GM03348 (cell line): ENCODE measurements at regions not wholly inside any gene's neighbourhood (a gene's known extent, or its start where the extent isn't known, plus 50 kb on each side); places are given as distances from the start of the nearest gene placed in this dataset.
"Not testable (repeated sequence)": the region's sequence is repeated elsewhere in the genome, so short reads cannot be mapped to it uniquely, and the experiment has no call there.

Experiments
- DNase-seq: peaks from one replicate; pipeline ENCODE4 v3.0.0; 2012; ENCODE audit warnings: low spot score

DNA sequence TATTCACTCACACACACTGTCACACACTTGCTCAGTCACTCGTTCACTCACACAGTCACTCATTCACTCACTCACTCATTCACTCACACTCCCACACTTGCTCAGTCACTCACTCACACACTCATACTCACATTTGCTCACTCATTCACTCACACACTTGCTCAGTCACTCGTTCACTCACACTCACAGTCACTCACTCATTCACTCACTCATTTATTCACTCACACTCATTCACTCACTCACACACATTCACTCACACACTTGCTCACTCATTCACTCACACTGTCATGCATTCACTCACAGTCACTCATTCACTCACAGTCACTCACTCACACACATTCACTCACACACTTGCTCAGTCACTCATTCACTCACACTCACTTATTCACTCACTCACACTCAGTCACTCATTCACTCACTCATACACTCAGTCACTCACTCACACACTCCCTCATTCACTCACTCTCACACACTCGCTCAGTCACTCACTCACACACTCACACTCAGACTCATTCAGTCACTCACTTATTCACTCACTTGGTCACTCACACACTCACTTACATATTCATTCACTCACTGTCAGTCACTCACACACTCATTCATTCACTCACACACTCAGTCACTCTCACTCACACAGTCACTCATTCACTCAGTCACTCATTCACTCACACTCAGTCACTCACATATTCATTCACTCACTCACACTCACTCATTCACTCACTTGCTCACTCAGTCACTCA lies 167.0 kb upstream of the C1orf174 start:
- DNase-seq: no peak

DNA sequence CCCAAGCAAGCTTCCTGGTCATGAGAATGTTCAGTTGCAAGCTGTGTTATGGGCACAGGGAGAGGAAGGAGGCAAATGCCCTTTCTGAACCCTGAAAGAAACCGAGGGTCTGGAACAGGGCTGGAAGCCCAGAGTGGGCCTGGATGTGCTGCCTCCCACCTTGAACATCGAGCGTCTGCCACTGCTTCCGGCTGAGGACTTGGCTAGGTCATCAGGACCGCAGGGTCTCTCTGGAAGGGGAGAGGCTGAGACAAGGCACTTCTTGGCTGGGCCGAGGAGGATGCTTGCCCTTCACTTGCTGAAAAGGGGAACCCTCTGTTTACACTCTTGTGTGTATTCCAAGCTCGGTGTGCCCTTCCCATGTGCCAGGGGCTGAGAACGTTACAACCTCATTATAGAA lies 168.0 kb upstream of the C1orf174 start:
- DNase-seq: no peak

DNA sequence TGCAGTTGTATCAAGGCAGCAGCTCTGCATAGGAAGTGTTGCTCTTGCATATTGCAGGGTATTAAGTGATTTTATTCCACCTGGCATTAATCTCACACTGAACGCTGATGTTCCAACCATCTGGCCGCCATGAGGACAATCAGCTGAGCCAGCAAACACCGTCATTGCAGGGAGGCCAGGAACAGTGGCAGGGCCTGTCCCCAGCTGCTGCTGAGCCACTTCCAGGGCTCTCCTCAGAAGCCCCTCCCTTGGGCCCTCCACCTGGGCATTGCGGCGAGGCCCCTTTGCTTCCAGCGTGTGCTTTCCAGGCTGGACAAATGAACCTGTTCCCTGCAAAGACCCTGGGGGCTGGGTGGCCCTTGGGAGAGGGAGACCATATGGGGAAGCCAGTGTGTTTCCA lies 171.6 kb upstream of the C1orf174 start:
- DNase-seq: no peak

DNA sequence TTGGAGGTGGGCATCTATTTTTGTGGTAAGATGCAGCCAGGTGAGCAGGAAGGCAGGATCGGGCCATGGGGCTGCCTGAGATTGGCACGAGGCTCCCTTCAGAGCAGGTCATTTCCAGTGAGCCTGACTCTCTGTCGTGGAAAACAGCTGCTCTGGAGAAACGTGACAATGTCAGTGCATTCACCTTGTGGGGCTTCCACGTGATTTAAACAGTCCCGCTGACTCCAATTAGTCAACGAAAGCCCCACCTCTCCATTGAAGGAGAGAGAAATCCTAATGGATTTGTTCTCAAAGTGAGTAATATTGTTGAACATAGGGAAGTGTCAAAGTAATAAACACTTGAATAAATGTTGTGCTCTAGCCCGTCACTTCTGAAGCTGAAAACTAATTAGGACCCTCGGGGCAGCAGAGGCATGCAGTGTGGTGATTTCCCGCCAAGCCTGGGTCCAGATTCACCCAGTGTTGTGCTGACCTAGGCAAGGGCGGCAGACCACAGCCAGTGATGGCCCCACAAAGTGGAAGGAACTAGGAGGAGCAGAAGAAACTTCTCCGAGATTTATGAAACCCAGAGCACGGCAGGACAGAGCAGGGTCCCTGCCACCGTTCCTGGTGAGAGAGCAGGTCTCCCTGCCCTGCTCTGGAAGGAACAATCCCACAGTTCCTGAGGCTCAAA lies 172.5 kb upstream of the C1orf174 start:
- no peak for DNase-seq

DNA sequence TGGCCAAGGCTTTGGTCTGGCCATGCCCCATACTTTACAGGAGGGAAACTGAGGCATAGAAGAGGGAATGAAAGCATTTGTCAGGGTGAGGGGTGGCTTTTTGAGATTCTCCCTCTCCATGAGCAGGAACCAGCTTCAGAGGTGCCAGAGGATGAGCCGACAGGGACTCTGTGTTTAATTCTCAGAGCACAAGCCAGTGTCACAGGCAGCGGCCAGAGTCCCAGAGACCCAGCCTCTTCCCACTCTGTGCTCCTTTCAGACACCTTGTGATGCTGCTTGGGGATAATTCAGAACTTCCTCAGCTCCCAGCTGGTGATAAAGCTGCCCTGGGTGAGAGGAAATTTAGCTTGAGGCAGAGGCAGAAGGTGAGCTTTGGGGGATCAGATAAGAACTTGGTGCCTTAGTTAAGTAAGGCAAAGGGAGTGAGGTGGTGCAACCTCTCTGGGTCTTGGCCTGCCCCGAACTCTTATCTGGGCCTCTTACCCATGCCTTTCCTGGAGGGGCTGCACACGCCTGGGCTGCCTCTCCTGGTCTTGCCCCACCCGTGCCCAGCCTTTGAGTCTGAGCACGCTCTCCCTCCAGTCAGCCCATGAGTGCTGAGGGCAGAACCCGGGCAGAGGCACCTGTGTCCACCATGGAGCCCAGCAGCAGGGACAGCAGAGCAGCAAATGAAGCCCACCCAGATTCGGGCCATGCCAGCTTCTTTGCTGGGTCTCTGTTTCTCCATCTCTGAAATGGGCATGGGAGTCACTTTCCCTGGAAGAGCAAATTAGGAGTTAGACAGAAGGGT lies 175.6 kb upstream of the C1orf174 start:
- DNase-seq: no peak

DNA sequence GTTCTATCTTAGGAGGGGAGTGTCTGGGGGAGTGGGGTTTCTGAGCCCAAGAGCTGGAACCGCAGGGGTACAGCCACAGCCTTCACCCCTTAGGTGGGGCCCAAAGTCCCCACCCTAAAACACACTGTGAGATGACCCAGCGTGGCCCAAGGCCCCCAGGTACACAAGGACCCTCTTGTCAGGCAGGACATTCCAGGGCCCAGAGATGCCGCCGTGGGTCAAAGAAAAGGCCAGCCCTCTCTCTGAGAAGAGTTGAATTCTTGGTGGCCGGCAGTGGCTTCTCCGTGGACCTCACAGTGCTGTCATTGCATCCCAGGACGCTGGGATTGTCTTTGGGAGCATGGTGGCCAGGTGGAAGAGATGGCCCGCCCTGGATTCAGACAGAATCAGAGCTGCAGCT lies 176.3 kb upstream of the C1orf174 start:
- no peak for DNase-seq

DNA sequence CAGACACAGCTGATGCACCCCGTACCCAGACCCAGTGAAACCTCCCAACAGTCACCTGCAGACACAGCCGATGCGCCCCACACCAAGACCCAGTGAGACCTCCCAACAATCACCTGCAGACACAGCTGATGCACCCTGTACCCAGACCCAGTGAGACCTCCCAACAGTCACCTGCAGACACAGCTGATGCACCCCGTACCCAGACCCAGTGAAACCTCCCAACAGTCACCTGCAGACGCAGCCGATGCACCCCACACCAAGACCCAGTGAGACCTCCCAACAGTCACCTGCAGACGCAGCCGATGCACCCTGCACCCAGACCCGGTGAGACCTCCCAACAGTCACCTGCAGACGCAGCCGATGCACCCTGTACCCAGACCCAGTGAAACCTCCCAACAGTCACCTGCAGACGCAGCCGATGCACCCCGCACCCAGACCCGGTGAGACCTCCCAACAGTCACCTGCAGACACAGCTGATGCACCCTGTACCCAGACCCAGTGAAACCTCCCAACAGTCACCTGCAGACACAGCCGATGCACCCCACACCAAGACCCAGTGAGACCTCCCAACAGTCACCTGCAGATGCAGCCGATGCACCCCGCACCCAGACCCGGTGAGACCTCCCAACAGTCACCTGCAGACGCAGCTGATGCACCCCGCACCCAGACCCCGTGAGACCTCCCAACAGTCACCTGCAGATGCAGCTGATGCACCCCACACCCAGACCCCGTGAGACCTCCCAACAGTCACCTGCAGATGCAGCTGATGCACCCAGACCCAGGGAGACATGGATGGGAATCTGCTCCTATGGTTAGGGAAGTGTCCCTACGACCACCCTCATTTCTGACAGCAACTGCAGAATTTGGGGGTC lies 178.3 kb upstream of the C1orf174 start:
- DNase-seq: not testable (repeated sequence)

DNA sequence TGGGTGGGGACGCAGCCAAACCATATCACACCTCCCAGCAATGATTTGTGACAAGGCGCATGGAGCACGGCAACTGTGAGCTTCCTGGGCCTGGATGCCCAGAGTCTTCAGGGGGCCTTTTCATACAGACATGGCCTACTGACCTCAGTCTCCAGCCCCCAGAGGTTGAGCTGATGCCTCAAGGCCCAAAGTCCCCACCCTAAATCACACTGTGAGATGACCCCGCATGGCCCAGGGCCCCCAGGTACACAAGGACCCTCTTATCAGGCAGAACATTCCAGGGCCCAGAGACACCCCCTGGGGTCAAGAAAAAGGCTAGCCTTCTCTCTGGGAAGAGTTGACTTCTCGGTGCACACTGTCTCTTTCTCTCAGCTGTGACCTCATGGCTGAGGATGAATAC lies 179.7 kb upstream of the C1orf174 start:
- no peak for DNase-seq

DNA sequence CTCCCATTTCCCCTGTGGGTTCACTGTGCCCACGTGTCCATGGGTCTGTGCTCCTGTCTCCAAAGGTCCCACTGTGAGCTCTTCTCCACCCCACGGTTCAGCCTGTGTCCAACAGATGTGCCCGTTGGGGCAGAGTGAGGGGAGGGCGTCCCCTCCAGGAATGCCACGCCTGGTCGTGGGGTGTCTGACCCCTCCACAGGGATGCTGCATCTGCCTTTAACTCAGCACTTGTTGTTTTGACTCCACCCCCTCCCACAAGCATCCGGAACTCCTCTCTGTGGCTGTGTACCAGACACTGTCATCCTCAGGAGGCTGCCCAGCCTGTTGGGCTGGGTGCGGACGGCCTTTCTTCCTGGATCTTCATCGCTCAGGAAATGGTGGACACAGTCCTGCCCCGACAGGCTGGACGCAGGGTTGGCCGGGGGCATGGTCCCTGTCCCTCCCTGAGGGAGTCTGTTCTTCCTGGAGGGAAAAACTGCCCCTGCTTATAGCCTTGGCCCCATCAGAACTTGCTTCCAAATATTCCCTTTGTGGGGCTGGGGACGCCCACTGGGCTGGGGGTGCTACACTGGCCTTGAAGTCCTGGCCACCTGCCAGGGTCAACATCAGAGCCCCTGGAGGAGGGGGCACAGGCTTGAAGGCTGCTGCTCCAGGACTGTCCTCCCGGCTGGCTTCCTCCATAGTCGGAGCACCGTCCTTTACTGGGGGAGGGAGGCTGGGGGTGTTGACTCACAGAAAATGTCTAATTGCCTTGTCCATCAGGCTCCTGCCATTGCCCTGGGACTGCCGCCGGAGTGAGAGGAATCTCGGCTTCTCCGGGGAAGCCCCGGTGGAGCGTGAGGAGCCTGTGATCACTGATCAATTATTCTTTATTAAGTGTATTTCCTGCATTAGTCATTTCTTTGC lies 182.0 kb upstream of the C1orf174 start:
- no peak for DNase-seq

DNA sequence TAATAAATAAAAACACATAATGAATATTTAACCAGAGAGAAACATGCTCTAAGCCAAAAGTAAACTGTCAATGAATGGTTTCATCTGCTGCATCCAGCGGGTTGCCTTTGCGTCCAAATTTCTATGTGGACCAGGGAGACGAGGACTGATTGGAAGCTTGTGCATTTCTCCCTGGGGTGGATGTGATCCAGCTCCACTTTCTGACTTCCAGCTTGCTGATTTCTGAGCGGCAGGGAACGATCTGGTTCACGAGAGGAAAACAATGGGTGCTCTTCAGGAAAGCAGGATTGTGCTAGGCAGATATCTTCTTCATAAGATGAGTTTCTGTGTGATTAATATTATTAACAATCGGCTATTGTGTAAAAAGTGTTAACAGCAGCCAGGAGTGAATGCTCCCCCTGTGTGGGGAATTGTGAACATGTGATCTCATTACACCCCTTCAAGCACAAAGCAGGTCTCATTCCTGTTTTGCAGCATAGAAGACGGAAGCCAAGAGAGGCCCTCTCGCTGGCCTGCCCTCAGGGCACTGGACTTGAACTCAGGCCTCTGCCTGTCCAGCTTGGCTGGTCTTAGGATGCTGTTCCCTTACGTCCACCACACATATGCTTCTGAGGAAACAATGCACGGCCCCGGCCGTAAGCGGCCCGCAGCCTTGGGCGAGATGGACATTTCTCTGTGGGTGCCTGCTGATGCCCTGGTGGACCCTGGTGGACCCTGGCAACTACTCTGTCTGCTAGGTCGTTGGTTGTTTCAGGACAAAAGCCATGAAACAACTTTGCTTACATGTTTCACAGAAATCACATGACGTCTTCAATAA lies 183.4 kb upstream of the C1orf174 start:
- DNase-seq: no peak

DNA sequence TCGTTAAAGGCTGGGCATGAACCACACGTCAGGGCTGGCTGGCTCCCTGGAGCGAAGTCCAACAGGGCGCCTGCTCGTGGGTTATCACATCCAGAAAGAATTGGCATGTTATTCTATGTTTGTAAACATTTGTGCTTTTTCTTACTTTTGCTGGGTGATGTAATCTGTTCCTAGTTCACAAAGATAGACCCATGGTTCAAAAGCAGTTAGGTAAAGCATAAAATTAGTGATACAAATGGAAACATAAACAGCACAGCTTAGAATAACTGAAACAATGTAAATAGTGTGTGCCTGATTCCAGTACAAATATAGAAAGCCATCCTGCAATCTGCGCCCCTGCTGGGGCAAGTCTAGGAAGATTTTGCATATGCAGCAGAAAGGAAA lies 184.0 kb upstream of the C1orf174 start:
- no peak for DNase-seq

DNA sequence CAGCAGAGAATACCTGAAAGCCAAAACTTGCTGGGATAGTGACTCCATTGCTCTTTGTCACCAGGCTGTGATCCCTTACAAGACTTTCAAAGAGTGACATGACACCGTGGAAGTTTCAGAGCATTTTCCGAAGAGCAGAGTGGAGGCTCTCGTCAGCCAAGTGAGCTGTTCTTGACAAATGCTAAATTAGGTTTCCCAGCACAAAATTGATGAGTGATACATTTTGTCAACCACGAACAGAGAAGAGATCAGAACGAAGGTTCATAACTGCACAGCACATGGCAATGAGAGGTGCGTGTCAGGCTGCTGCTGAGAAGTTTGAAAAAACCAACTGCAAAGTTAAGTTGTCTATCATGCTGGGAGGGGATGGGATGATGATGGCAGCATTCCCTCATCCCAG lies 184.4 kb upstream of the C1orf174 start:
- no peak for DNase-seq

DNA sequence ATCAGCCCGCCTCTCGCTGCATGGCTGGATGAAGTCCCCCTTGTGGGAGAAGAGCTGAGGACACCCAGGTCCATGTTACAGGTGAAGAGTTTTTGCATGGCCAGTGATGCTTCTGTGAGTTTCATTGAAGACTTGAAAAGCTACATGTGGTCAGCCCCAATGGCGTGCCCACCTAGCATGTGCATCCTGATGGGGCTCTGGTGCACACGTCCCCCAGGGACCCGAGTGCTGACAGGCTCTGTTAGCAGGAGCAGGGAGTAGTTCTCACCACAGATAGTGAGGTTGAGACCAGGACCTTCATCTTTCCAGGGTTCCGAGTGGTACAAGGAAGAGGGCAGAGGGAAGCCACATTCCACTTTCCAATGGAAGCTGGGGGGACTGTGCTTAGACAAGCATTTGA lies 184.8 kb upstream of the C1orf174 start:
- no peak for DNase-seq

DNA sequence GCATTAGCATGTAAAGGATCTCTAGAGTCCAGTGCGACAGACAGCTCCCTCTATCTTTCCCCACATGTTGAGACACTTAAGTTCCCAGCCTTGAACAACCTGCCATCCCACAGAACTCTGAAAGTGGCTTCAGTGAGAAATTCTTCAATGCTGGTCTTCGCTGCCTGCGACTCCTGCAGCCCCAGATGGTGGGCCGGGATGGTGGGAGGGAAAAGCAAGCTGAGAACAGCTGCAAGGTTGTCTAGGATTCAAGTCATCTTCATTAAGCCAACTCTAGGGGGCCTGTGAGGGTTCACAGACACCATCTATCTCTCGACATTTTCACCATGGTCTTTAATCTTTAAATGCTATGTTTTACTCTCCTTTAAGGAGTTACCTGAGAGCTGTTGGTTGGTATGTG lies 185.5 kb upstream of the C1orf174 start:
- no peak for DNase-seq

DNA sequence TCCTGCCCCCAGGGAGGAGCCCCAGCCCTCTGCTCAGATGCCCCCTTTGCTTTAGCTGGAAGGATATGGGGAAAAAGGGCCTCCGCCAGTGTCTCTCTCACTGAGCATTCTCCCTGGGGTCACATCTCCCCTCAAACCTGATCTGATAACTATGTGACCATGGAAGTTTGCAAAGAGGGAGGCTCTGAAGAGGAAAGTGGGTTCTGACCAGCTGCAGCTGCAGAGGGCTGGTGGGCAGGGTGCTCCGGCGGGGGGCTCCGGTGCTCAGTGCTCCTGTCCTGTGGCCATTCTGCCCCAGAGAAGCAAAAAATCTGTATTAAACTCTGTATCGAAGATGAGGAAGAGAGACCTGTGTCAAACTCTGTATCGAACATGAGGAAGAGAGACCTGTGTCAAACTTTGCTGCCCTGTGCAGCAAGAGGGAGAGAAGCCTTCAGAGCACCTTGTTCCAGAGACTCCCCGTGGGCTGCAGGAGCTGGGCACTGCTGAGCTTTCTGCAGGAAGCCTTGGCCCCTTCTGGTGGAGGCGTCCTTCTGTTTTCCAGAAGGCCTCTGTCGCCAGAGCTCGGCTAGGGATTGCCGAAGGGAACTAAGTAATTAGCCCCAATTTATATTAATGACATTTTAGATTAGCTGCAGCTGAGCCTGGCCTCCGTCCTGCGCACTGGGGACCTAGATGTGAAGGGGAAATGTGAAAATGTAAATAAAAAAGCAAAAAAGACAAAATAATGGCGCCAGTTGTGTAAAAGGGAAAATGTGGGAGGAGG lies 186.2 kb upstream of the C1orf174 start:
- no peak for DNase-seq

DNA sequence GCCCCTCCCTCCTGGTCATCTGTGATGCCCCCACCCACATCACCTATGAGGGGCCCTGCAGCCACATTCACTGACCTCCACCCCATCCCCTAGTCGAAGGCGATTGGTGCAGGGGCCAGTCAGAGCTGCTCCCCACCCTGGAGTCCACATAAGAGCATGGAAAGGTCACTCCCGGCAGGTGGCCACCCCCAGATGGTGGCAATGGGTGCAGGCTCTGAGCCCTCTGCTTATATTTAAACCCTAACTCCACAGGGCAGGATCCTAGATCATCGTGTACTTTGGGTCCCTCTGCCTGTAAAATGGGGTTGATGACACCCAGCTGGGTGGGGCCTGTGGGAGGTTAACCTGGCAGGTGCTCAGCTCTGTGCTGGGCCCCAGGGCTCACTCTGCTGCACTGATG lies 186.8 kb upstream of the C1orf174 start:
- DNase-seq: no peak

DNA sequence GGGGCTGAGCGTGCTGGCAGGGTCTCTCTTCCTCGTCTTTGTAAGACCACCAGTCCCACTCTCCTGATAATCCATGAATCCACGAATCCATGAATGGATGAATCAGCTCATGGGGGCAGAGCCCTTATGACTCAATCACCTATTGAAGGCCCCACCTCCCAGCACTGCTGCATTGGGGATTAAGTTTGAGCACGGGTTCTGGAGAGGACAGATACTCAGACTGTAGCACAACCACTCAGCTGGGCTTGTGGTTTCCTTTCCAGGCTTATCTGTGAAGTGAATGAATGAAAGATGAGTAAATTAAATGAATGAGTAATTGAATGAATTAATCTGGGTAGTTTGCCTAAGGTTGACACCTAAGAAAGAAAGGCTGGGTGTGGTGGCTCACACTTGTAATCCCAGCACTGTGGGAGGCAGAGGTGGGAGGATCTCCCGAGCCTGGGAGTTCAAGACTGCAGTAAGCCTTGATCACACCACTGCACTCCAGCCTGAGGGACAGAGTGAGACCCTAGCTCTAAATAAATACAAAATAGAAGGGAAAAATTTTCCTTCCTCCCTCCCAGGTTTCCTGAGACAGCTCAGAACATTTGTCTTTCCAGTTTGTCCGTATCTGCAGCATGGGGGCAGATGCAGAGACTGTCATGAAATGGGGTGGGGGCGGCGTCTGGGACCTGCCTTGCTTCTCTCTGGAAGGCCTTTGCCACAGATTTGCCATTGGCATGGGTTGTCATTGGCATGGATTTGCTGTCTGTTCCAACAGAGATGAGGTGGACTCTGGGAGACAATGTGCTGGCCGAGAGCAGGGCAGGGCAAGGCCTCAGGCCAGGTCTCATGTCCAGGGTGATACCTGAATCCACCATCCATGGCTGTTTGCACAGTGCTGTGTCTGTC lies 187.7 kb upstream of the C1orf174 start:
- DNase-seq: no peak

DNA sequence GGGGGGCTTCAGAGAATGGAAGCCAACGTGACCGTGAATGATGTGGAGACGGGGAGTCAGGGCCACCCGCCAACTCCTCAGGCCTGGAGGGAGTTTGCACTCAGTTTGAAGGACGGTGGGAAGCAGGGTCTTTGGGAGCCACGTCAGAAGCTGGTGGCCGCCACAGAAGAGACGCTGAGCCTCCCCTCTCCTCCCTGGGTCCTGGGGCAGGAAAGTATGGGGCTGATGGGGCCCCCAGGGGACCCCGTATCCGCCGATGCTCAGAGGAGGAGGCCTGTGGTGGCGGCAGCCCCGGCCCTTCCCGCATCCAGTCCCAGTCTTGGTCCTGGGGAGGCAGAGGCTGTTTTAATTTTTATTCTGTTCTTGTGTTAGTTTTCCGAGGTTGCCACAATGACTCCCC lies 188.6 kb upstream of the C1orf174 start:
- no peak for DNase-seq
